Hepatocyte (in vitro differentiated cells): ENCODE measurements at regions not wholly inside any gene's neighbourhood (a gene's known extent, or its start where the extent isn't known, plus 50 kb on each side); places are given as distances from the start of the nearest gene placed in this dataset.

ENCODE experiments used
- EZH2 ChIP-seq: fragments of 200-600 bp; sonication (generic); IDR thresholded peaks from 2 replicates; pipeline ENCODE4 v1.6.1; 2016; ENCODE audit warnings: antibody characterized with exemption, mild to moderate bottlenecking, borderline replicate concordance
- EZH2phosphoT487 ChIP-seq: fragments of 200-600 bp; sonication (generic); IDR thresholded peaks from one replicate; pipeline ENCODE4 v1.6.1; 2018; ENCODE audit warnings: antibody characterized with exemption, mild to moderate bottlenecking, low read depth, moderate library complexity; ENCODE audit not compliant: unreplicated experiment, severe bottlenecking
- TF ChIP-seq, protein P1 (sequence below): fragments of 200-600 bp; sonication (generic); IDR thresholded peaks from 2 replicates; pipeline ENCODE4 v1.5.1; 2016; ENCODE audit warnings: antibody characterized with exemption, mild to moderate bottlenecking; ENCODE audit not compliant: poor library complexity

DNA sequence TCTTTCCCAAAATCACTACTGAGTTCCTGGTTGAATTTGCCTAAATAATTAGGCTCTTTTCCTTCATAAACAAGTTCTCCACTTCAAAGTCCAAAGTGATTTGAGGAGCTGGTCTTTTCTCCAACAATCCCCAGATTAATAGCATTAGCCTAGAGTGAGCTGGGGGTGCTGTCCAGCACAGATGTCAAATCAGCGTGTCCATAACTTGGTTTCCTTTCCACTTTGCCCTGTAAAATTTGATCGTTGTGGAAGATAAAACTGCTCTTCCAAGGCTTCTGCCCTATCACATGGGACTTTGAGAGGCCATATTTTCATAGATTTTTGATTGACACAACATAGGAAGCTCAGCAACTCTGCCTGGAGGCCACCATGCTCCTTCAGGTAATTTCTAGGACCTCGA lies 134.7 kb upstream of the RORB start:
- TF ChIP-seq, protein P1, sequence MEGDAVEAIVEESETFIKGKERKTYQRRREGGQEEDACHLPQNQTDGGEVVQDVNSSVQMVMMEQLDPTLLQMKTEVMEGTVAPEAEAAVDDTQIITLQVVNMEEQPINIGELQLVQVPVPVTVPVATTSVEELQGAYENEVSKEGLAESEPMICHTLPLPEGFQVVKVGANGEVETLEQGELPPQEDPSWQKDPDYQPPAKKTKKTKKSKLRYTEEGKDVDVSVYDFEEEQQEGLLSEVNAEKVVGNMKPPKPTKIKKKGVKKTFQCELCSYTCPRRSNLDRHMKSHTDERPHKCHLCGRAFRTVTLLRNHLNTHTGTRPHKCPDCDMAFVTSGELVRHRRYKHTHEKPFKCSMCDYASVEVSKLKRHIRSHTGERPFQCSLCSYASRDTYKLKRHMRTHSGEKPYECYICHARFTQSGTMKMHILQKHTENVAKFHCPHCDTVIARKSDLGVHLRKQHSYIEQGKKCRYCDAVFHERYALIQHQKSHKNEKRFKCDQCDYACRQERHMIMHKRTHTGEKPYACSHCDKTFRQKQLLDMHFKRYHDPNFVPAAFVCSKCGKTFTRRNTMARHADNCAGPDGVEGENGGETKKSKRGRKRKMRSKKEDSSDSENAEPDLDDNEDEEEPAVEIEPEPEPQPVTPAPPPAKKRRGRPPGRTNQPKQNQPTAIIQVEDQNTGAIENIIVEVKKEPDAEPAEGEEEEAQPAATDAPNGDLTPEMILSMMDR: no peak
- TF ChIP-seq EZH2: no peak
- TF ChIP-seq EZH2phosphoT487: no peak
